ENCODE measurements at regions not wholly inside any gene's neighbourhood (a gene's known extent, or its start where the extent isn't known, plus 50 kb on each side); places are given as distances from the start of the nearest gene placed in this dataset.

- TF ChIP-seq ZNF501 (CRISPR knock-in tag; IDR thresholded peaks at IDR 0.05), result no peak
- TF ChIP-seq CCAR2 (optimal IDR thresholded peaks at IDR 0.05; ENCODE audit: low read depth, low read length), result no peak
These were observed 276.5 kb upstream of the FN1 start for GRCh38 chr2:215712219-215712868.

Data from HepG2 (cell line).